NCI-H82 treated with DMSO at 0.1 percent for 48 hours (cell line): ENCODE measurements at regions not wholly inside any gene's neighbourhood (a gene's known extent, or its start where the extent isn't known, plus 50 kb on each side); places are given as distances from the start of the nearest gene placed in this dataset.

Source experiments
- DNase-seq: peaks from one replicate; lab custom pipeline; 2025; ENCODE audit not compliant: unreplicated experiment; lab: John Stamatoyannopoulos, UW

GRCh38 chr3:98968824-98969223 is 67.3 kb upstream of the DCBLD2 start:
- no peak for DNase-seq

GRCh38 chr3:98968347-98968746 is 66.9 kb upstream of the DCBLD2 start:
- no peak for DNase-seq

GRCh38 chr3:98967758-98968157 is 66.3 kb upstream of the DCBLD2 start:
- DNase-seq = no peak

- DNase-seq = peak; percentile 15
These were observed 65.5 kb upstream of the DCBLD2 start for GRCh38 chr3:98966862-98967546.

GRCh38 chr3:98966434-98966833 is 64.9 kb upstream of the DCBLD2 start:
- DNase-seq = no peak

- no peak for DNase-seq
These were observed 63.3 kb upstream of the DCBLD2 start for GRCh38 chr3:98964784-98965183.

- no peak for DNase-seq
These were observed 62.1 kb upstream of the DCBLD2 start for GRCh38 chr3:98963546-98963945.

GRCh38 chr3:98962951-98963350 is 61.5 kb upstream of the DCBLD2 start:
- no peak for DNase-seq

- no peak for DNase-seq
These were observed 60.9 kb upstream of the DCBLD2 start for GRCh38 chr3:98962189-98962930.

- no peak for DNase-seq
These were observed 60.0 kb upstream of the DCBLD2 start for GRCh38 chr3:98961161-98962155.

GRCh38 chr3:98957681-98958080 is 56.2 kb upstream of the DCBLD2 start:
- no peak for DNase-seq

GRCh38 chr3:98956008-98956407 is 54.5 kb upstream of the DCBLD2 start:
- DNase-seq = no peak

- DNase-seq = no peak
These were observed 53.5 kb upstream of the DCBLD2 start for GRCh38 chr3:98954791-98955604.

GRCh38 chr3:98954242-98954641 is 52.7 kb upstream of the DCBLD2 start:
- DNase-seq = no peak

GRCh38 chr3:98952404-98952803 is 50.9 kb upstream of the DCBLD2 start:
- no peak for DNase-seq
